Loucy (cell line): ENCODE measurements at regions not wholly inside any gene's neighbourhood (a gene's known extent, or its start where the extent isn't known, plus 50 kb on each side); places are given as distances from the start of the nearest gene placed in this dataset.

Source experiments
- H2AFZ ChIP-seq: fragments of 200-600 bp; sonication (generic); 2 replicates; pipeline ENCODE4 v1.6.0; 2016; ENCODE audit warnings: antibody characterized with exemption, mild to moderate bottlenecking, low read length, moderate library complexity
- H3F3A ChIP-seq: fragments of 200-600 bp; 2 replicates; pipeline ENCODE4 v1.6.0; 2016; ENCODE audit warnings: antibody characterized with exemption, low read depth, mild to moderate bottlenecking
- H3K27me3 ChIP-seq: fragments of 200-600 bp; sonication (generic); 2 replicates; pipeline ENCODE4 v1.6.1; 2014; ENCODE audit warnings: low read length, mild to moderate bottlenecking; ENCODE audit not compliant: insufficient read depth, poor library complexity, severe bottlenecking
- H3K36me3 ChIP-seq: fragments of 200-600 bp; sonication (generic); 2 replicates; pipeline ENCODE4 v1.6.1; 2016; ENCODE audit warnings: low read length; ENCODE audit not compliant: insufficient read depth
- H3K4me1 ChIP-seq: fragments of 200-600 bp; sonication (generic); 2 replicates; pipeline ENCODE4 v1.5.1; 2014; ENCODE audit warnings: low read length, mild to moderate bottlenecking; ENCODE audit not compliant: insufficient read depth, poor library complexity, severe bottlenecking
- H3K4me2 ChIP-seq: fragments of 200-600 bp; sonication (generic); 2 replicates; pipeline ENCODE4 v1.6.0; 2014; ENCODE audit warnings: antibody characterized with exemption, low read length, low read depth, mild to moderate bottlenecking; ENCODE audit not compliant: poor library complexity, severe bottlenecking
- H3K4me3 ChIP-seq: fragments of 200-600 bp; sonication (generic); 2 replicates; pipeline ENCODE4 v1.5.1; 2014; ENCODE audit warnings: low read length, mild to moderate bottlenecking, mixed read lengths; ENCODE audit not compliant: poor library complexity, severe bottlenecking
- H3K79me2 ChIP-seq: fragments of 200-600 bp; sonication (generic); 2 replicates; pipeline ENCODE4 v1.6.1; 2014; ENCODE audit warnings: low read length; ENCODE audit not compliant: insufficient read depth
- H3K9ac ChIP-seq: fragments of 200-600 bp; sonication (generic); 2 replicates; pipeline ENCODE4 v1.6.0; 2014; ENCODE audit warnings: mild to moderate bottlenecking, low read depth, low read length, moderate library complexity; ENCODE audit not compliant: poor library complexity, severe bottlenecking
- H3K9me2 ChIP-seq: fragments of 200-600 bp; sonication (generic); replicated peaks from 2 replicates; pipeline ENCODE4 v1.6.1; 2016; ENCODE audit warnings: low read depth, low read length, mixed read lengths
- H3K9me3 ChIP-seq: fragments of 200-600 bp; sonication (generic); 2 replicates; pipeline ENCODE4 v1.6.1; 2014; ENCODE audit warnings: mild to moderate bottlenecking, antibody characterized with exemption, low read length, low read depth; ENCODE audit not compliant: insufficient read depth
- H4K20me1 ChIP-seq: fragments of 200-600 bp; sonication (generic); 2 replicates; pipeline ENCODE4 v1.6.0; 2014; ENCODE audit warnings: antibody characterized with exemption, low read length, mild to moderate bottlenecking; ENCODE audit not compliant: insufficient read depth, poor library complexity, severe bottlenecking
- CTCF ChIP-seq: fragments of 200-600 bp; sonication (generic); conservative IDR thresholded peaks from 2 replicates; pipeline ENCODE4 v1.5.1; 2014; ENCODE audit warnings: mild to moderate bottlenecking, antibody characterized with exemption, low read length
- EZH2phosphoT487 ChIP-seq: fragments of 200-600 bp; IDR thresholded peaks from 2 replicates; pipeline ENCODE4 v1.6.1; 2018; ENCODE audit warnings: antibody characterized with exemption, mild to moderate bottlenecking, moderate library complexity, borderline replicate concordance

GRCh38 chr2:153551698-153552097 lies 73.1 kb upstream of the RPRM start:
- Histone ChIP-seq H3F3A (no peaks in the 10 kb centered on the region), H3K9me3 (no peaks in the 10 kb centered on the region)
- TF ChIP-seq CTCF: no peak
- TF ChIP-seq EZH2phosphoT487: no peak

DNA sequence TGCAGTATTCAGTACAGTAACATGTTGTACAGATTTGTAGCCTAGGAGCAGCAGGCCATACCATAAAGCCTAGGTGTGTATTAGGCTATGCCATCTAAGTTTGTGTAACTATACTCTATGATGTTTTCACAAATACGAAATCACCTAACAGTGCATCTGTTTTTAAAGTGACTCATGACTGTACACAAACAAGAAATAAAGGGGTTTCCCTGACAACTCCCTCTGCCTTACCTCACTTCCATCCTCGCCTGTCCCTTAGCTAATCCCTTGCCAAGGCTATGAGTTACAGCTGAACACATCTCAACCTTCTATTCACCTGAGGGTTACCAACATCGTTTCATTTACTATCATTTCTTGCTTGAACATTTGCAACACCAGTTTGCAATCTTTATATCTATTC lies 78.6 kb upstream of the RPRM start:
- Histone ChIP-seq H3K79me2 (no peaks in the 10 kb centered on the region), H3K4me1 (no peaks in the 10 kb centered on the region), H3K27me3 (no peaks in the 10 kb centered on the region), H4K20me1 (no peaks in the 10 kb centered on the region), H3K36me3 (no peaks in the 10 kb centered on the region), H3F3A (no peaks in the 10 kb centered on the region), H3K9me3 (no peaks in the 10 kb centered on the region), H3K9me2 (no peaks in the 10 kb centered on the region), H3K4me3 (no peak overlapping the region), H3K4me2 (no peak overlapping the region), H3K9ac (no peak overlapping the region), H2AFZ (no peak overlapping the region)
- no peak for TF ChIP-seq CTCF
- TF ChIP-seq EZH2phosphoT487: no peak

More at GRCh38 chr2:153551698-153552097, 73.1 kb upstream of the RPRM start:
- Histone ChIP-seq H3K79me2 (no peaks in the 10 kb centered on the region), H3K9ac (no peak overlapping the region), H4K20me1 (no peaks in the 10 kb centered on the region), H3K4me1 (no peaks in the 10 kb centered on the region), H3K9me2 (no peaks in the 10 kb centered on the region), H3K4me3 (no peak overlapping the region), H3K36me3 (no peaks in the 10 kb centered on the region), H3K4me2 (no peak overlapping the region), H2AFZ (no peak overlapping the region), H3K27me3 (no peaks in the 10 kb centered on the region)

GRCh38 chr2:153557714-153558113 lies 79.2 kb upstream of the RPRM start:
- H3K4me2 ChIP-seq: no peak overlapping the region
- H3F3A ChIP-seq: no peaks in the 10 kb centered on the region
- H3K27me3 ChIP-seq: no peaks in the 10 kb centered on the region
- no peaks in the 10 kb centered on the region for H3K36me3 ChIP-seq
- H4K20me1 ChIP-seq: no peaks in the 10 kb centered on the region
- H3K4me3 ChIP-seq: no peak overlapping the region
- H3K9ac ChIP-seq: no peak overlapping the region
- H3K4me1 ChIP-seq: no peaks in the 10 kb centered on the region
- no peaks in the 10 kb centered on the region for H3K9me2 ChIP-seq
- H3K9me3 ChIP-seq: no peaks in the 10 kb centered on the region
- H3K79me2 ChIP-seq: no peaks in the 10 kb centered on the region
- H2AFZ ChIP-seq: no peak overlapping the region
- TF ChIP-seq CTCF (no peak), EZH2phosphoT487 (no peak)
